GM10266 (cell line): ENCODE measurements at regions not wholly inside any gene's neighbourhood (a gene's known extent, or its start where the extent isn't known, plus 50 kb on each side); places are given as distances from the start of the nearest gene placed in this dataset.

ENCODE experiments used
- DNase-seq: peaks from one replicate; pipeline ENCODE4 v3.0.0; 2012; ENCODE audit errors: extremely low spot score
- CTCF ChIP-seq: IDR thresholded peaks from 2 replicates; pipeline ENCODE4 v1.5.1; 2012; ENCODE audit warnings: mild to moderate bottlenecking, low read depth; ENCODE audit not compliant: control insufficient read depth, insufficient read depth; ENCODE audit errors: missing control alignments

GRCh38 chr5:135221187-135221473 is 177.9 kb downstream of the MACROH2A1 start:
- DNase-seq, result no peak
- no peak for TF ChIP-seq CTCF

- DNase-seq, result no peak
- no peak for TF ChIP-seq CTCF
These were observed 178.4 kb downstream of the MACROH2A1 start for GRCh38 chr5:135220394-135221186.

- TF ChIP-seq CTCF, result no peak
- DNase-seq, result no peak
These were observed 179.2 kb downstream of the MACROH2A1 start for GRCh38 chr5:135219868-135220267.

- no peak for DNase-seq
- TF ChIP-seq CTCF, result no peak
These were observed 180.1 kb downstream of the MACROH2A1 start for GRCh38 chr5:135218790-135219568.

GRCh38 chr5:135218486-135218755 is 180.6 kb downstream of the MACROH2A1 start:
- no peak for DNase-seq
- no peak for TF ChIP-seq CTCF

GRCh38 chr5:135217669-135218485 is 181.2 kb downstream of the MACROH2A1 start:
- no peak for DNase-seq
- TF ChIP-seq CTCF, result no peak
